Progenitor cell of endocrine pancreas (in vitro differentiated cells): ENCODE measurements at regions not wholly inside any gene's neighbourhood (a gene's known extent, or its start where the extent isn't known, plus 50 kb on each side); places are given as distances from the start of the nearest gene placed in this dataset.

ENCODE experiments used
- DNase-seq: peaks from one replicate; pipeline ENCODE4 v3.0.0; 2021; ENCODE audit warnings: low spot score; ENCODE audit not compliant: unreplicated experiment
- H3K27ac Mint-ChIP-seq: 2 replicates; pipeline ENCODE4 v1.8.0; 2021; ENCODE audit warnings: mild to moderate bottlenecking, moderate library complexity, mixed read lengths
- H3K27me3 Mint-ChIP-seq: 2 replicates; pipeline ENCODE4 v1.8.0; 2021; ENCODE audit warnings: mixed read lengths
- H3K36me3 Mint-ChIP-seq: 2 replicates; pipeline ENCODE4 v1.8.0; 2022; ENCODE audit warnings: mixed read lengths; ENCODE audit not compliant: insufficient read depth
- H3K4me1 Mint-ChIP-seq: 2 replicates; pipeline ENCODE4 v1.8.0; 2021; ENCODE audit warnings: low read depth, mixed read lengths
- H3K4me3 Mint-ChIP-seq: 2 replicates; pipeline ENCODE4 v1.8.0; 2021; ENCODE audit warnings: low read depth, mild to moderate bottlenecking, moderate library complexity, mixed read lengths
- H3K9me3 Mint-ChIP-seq: 2 replicates; pipeline ENCODE4 v1.8.0; 2021; ENCODE audit warnings: low read depth, mixed read lengths
- TF ChIP-seq, protein P1 (sequence below): fragments of 200-600 bp; sonication (generic); IDR thresholded peaks from one replicate; pipeline ENCODE4 v1.5.0; 2021; ENCODE audit warnings: antibody characterized with exemption, mild to moderate bottlenecking; ENCODE audit not compliant: unreplicated experiment

- TF ChIP-seq, protein P1, sequence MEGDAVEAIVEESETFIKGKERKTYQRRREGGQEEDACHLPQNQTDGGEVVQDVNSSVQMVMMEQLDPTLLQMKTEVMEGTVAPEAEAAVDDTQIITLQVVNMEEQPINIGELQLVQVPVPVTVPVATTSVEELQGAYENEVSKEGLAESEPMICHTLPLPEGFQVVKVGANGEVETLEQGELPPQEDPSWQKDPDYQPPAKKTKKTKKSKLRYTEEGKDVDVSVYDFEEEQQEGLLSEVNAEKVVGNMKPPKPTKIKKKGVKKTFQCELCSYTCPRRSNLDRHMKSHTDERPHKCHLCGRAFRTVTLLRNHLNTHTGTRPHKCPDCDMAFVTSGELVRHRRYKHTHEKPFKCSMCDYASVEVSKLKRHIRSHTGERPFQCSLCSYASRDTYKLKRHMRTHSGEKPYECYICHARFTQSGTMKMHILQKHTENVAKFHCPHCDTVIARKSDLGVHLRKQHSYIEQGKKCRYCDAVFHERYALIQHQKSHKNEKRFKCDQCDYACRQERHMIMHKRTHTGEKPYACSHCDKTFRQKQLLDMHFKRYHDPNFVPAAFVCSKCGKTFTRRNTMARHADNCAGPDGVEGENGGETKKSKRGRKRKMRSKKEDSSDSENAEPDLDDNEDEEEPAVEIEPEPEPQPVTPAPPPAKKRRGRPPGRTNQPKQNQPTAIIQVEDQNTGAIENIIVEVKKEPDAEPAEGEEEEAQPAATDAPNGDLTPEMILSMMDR = no peak
- Mint-ChIP-seq H3K27me3 (no peaks in the 10 kb centered on the region), H3K27ac (peak overlapping the region; percentile 0), H3K4me1 (peaks cover 23% of the 10 kb centered on the region), H3K9me3 (no peaks in the 10 kb centered on the region), H3K4me3 (no peak overlapping the region), H3K36me3 (no peaks in the 10 kb centered on the region)
- no peak for DNase-seq
Observed at GRCh38 chr1:217369271-217369981, 261.5 kb downstream of the GPATCH2 start.

DNA sequence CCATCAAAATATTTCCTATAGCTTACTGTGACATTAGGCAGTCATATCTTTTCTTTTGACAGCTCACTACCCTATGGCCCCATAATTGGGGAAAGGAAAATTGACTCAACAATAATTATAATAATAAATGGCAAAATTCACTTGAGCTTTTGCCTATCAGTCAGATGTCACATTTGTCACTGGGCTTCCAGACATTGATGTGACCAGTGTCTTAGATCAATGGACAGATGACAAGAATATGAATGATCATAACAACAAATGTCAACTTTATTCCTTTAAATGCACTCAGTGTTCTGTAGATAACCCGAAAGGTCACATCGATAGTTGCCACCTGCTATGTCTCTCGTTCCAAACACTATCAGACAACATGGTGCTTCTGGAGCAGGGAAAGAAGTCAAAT lies 266.7 kb downstream of the GPATCH2 start:
- H3K27ac Mint-ChIP-seq = peak overlapping the region; percentile 29
- no peak for DNase-seq
- no peak overlapping the region for H3K4me3 Mint-ChIP-seq
- H3K4me1 Mint-ChIP-seq = peaks cover 25% of the 10 kb centered on the region
- H3K27me3 Mint-ChIP-seq = no peaks in the 10 kb centered on the region
- H3K9me3 Mint-ChIP-seq = peaks cover 4% of the 10 kb centered on the region
- TF ChIP-seq, protein P1 = no peak
- H3K36me3 Mint-ChIP-seq = peaks cover 2% of the 10 kb centered on the region

DNA sequence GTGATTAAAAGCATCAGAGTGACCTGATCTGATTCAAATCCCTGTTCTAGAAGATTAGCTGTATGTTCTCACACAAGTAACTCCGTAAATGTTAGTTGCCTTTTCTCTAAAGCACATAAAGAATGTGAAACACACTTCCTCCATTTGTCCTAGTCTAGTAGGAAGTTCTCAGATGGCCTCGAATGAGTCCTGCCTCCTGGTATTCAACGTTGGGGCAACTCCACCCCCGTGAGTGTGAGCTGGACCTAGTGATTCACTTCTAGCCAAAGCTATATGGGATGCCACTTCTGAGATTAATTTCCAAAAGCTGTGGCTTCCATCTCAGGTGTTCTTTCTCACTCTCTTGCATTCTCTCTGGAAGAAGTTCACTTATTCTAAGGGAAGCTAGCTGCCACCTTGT lies 267.6 kb downstream of the GPATCH2 start:
- Mint-ChIP-seq H3K4me3 (no peak overlapping the region), H3K4me1 (peaks cover 22% of the 10 kb centered on the region), H3K36me3 (peaks cover 2% of the 10 kb centered on the region), H3K27me3 (no peaks in the 10 kb centered on the region), H3K9me3 (peaks cover 4% of the 10 kb centered on the region), H3K27ac (no peak overlapping the region)
- no peak for DNase-seq
- TF ChIP-seq, protein P1 = no peak

DNA sequence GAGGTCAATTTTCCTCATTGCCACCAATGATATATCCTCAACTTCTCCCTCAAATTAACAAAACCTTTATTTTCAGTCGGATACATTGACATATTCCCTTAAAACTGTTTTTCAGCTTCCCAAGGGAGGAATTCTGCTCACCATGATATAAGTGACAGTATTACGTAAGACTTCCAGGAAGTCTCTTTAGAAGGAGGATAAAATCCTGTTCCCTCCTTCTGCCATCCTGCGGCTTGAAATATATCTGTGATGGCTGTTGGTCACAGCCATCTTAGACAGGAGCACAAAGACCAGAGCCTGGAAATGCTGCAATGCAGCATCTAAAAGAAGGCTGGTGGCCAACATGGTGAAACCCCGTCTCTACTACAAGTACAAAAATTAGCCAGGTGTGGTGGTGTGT lies 270.4 kb downstream of the GPATCH2 start:
- H3K36me3 Mint-ChIP-seq = peaks cover 2% of the 10 kb centered on the region
- peaks cover 4% of the 10 kb centered on the region for H3K9me3 Mint-ChIP-seq
- no peaks in the 10 kb centered on the region for H3K27me3 Mint-ChIP-seq
- no peak overlapping the region for H3K27ac Mint-ChIP-seq
- H3K4me1 Mint-ChIP-seq = peaks cover 19% of the 10 kb centered on the region
- no peak for DNase-seq
- TF ChIP-seq, protein P1 = no peak
- no peak overlapping the region for H3K4me3 Mint-ChIP-seq

GRCh38 chr1:217354895-217355294 lies 276.0 kb downstream of the GPATCH2 start:
- TF ChIP-seq, protein P1 = no peak
- H3K9me3 Mint-ChIP-seq = no peaks in the 10 kb centered on the region
- H3K27ac Mint-ChIP-seq = no peak overlapping the region
- no peaks in the 10 kb centered on the region for H3K36me3 Mint-ChIP-seq
- H3K4me1 Mint-ChIP-seq = peaks cover 2% of the 10 kb centered on the region
- H3K27me3 Mint-ChIP-seq = peaks cover 16% of the 10 kb centered on the region
- DNase-seq = no peak
- no peak overlapping the region for H3K4me3 Mint-ChIP-seq
